Kidney tubule cell (primary cell): ENCODE measurements at regions not wholly inside any gene's neighbourhood (a gene's known extent, or its start where the extent isn't known, plus 50 kb on each side); places are given as distances from the start of the nearest gene placed in this dataset.

ENCODE experiments used
- DNase-seq: peaks from one replicate; pipeline ENCODE4 v3.0.0-alpha.2; 2018; ENCODE audit warnings: low spot score

DNA sequence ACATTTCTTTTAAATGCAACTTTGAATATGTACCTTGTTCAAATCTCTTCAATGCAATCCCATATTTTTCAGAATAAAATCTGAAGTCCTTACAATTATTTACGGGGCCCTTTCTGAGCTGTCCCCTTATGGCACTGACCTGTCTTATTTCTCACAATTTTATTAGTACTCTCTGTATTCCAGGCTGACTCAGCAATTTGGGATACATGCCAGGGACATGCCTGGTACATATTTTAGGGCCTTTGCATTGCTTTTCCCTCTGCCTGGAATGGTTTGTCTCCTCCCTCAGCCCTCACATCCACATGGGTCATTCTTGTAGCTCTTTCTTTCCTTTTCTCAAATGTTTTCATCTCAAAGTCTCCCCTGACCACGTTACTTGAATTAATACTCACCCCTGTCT, 172.2 kb upstream of the TECRL start:
- DNase-seq, result peak; percentile 13

DNA sequence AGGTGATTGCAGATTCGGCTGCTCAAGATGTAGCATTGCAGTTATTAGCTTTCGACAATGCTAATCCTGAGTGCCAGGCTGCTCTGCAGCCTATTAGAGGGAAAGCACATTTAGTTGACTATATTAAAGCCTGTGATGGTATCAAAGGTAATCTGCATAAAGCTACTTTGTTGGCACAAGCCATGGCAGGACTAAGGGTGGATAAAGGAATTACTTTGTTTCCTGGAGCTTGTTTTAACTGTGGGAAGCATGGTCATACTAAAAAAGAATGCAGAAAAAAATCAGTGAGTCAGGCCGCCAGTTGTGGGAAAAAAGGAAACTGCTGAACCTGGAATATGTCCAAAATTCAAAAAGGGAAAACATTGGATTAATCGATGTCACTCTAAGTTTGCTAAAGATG, 154.9 kb upstream of the TECRL start:
- DNase-seq, result no peak

DNA sequence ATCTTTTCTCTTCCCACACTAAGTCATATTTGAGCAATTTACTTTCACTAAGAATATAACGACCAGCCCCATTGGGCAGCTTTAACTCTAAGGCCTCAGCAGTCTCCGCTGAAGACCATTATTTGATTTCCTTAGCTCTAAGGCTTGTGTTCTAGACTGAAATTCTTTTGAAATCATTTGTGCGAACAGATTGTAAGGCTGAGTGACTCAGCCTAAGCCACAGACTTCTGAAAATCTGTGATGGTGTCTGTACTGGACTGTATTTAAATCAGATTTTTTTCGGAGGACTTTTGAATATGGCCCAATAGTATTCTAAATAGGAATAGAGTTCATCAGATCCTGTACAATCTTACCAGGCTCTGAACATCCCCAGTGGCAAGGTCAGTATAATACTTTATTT, 150.3 kb upstream of the TECRL start:
- no peak for DNase-seq

DNA sequence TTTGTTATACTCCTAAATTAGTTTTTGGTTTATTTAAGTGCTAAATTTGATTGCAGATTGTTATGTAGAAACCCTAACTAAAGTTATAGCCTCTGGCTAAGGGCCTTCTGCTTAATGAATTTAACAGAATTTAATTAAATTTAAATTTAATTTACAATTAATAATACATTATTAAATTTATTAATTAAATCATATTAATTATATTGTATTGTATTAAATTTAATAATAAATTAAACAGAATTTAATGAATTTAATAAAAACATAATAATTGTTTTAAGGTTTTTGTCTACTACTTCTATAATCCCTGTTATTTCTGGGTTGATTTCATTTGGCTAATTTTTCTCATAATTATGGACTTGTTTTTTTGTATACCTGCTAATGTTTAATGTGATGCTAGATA, 141.9 kb upstream of the TECRL start:
- DNase-seq, result no peak

DNA sequence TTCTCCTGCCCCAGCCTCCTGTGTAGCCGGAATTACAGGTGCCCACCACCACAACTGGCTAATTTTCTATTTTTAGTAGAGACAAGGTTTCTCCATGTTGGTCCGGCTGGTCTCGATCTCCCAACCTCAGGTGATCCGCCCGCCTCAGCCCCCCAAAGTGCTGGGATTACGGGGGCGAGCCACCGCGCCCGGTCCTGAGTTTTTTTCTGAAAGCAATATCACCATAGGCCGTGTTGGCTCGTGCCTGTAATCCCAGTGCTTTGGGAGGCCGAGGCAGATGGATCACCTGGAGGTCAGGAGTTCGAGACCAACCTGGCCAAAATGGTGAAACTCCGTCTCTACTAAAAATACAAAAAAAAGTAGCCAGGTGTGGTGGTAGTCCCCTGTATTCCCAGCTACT, 136.3 kb upstream of the TECRL start:
- no peak for DNase-seq

DNA sequence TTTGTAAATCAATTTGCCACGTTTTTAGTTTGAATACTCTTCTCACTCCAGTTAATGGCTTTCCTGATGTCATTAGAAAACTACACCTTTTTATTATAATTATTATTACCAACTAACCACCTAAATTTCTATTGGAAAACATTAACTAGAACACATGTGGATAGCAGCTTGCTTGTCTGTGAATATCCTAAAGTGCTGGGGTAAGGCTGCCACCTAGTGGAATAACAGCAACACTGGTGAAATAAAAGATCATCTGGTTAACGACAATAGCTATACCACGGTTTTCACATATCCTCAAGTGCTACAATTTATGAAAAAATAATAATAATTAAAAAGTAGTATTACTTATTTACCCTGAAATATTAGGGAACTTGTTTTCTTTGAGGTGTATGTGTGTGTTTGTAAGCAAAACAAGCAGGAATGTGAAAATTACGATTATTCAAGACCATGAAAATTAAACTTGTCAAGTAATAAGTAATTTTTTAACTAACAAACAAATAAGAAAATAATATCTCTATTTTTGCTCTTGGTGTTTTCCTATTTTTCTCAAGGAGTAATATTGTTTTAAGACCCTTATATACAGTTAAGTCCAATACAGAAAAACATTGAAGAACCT, 130.1 kb upstream of the TECRL start:
- peak; percentile 63 for DNase-seq

DNA sequence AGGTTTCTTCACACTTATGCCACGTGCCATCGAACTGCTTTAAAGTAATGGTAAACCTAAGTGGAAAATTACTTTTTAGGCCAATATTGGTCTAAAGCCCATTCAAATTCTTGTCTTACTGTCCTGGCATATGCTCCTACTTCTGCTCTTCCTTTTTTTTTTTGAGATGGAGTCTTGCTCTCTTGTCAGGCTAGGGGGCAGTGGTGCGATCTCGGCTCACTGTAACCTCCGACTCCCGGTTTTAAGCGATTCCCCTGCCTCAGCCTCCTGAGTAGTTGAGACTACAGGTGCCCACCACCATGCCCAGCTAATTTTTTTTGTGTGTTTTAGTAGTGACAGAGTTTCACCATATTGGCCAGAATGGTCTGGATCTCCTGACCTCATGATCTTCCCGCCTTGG, 129.0 kb upstream of the TECRL start:
- DNase-seq, result no peak

DNA sequence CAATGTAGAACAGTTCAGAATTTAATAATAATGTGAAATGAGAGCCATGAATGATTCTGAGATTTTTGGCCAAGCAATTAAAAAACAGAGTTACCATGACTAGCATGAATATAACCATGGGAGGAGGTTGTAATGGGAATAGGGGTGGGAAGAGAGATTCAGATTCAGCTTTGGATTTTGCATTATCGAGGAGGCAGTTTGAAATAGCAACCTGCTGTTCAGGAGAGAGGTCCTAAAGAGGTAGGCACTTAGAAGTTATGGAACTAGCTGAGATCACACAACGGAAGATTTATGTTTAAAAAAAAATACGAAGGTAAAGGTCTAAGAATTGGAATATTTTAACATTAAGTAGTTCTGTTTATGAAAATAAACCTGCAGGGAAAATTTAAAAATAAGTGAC, 124.4 kb upstream of the TECRL start:
- DNase-seq, result no peak

DNA sequence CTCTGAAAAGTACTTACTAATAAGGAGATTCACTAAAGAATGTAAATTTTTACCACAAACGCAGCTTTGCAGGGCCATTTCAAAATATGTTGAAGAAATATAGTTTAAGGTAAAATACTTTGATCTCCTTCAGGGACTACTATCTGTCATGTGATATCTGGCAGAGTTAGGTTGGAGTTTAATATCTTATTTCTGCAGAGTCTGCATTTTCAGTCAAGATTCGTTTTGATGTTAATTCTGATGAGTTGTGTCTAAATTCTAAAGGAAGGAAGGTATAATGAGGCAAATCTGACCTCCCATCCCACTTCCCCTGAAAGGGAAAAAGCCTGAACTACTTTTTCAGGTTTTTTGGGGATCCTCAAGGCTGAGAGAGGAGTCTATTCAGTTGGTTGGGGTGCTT, 123.9 kb upstream of the TECRL start:
- DNase-seq, result no peak

DNA sequence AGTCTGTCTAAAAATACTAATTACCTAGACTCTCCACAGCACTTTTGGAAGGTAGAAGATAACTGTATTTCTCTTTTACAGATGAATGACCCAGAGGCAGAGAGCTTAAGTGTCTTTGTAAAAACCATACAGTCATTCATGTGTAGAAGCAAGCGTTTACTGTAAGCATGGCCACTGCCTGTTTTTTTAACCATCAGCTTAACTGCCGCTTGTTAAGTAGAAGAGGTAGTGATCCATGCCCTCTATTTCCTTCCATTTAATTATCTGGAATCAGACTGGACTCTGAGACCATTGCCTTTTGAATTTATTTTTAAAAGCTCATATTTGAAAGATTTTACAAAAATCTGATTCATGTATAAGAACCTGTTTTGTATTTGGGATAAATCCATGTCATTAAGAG, 111.2 kb upstream of the TECRL start:
- DNase-seq, result no peak

DNA sequence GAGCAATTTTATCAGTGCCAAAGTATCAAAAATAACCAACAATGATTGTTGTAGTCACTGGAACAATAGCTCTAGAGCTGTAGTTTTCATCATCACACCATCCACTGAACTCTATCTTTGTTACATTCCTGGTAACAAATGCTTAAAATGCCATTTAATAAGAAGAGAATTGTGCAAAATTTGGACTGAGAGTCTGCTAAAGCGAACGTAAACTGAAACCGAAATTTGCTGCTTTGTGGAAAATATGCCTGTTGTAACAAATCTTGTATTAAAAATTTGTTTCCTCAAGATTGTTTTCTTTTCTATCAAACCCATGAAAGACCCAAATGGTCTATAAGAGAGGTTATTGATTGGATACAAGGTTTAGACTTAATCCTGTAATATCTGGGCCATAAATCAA, 109.3 kb upstream of the TECRL start:
- no peak for DNase-seq

DNA sequence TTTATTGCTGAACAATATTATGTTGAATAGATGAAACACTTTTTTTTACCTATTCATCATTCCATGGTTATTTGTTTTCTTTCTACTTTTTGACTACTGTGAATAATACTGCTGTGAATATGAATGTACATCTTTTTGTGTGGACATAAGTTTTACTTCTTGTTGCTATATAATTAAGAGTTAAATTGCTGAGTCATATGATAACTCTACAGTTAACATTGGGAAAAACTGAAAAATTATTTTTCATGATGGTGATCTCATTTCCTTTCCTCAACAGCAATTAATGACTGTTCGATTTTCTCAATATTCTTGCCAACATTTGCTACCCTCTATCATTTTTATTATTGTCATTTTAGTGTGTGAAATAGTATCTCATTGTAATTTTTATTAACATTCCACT, 106.9 kb upstream of the TECRL start:
- DNase-seq, result no peak

DNA sequence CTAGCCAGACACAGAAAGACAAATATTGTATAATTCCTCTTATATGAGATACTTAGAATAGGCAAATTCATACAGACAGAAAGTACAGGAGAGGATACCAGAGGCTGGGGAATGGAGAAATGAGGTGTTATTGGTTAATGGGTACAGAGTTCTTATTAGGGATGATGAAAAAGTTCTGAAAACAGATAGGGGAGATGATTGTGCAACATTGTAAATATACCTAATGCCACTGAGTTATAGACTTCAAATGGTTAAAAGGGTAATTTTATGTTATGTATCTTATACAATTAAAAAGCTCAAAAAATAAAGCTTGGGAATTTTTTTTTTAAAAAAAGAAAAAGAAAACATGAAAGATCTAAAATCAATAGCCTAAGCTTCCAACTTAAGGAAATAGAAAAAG, 98.8 kb upstream of the TECRL start:
- no peak for DNase-seq

DNA sequence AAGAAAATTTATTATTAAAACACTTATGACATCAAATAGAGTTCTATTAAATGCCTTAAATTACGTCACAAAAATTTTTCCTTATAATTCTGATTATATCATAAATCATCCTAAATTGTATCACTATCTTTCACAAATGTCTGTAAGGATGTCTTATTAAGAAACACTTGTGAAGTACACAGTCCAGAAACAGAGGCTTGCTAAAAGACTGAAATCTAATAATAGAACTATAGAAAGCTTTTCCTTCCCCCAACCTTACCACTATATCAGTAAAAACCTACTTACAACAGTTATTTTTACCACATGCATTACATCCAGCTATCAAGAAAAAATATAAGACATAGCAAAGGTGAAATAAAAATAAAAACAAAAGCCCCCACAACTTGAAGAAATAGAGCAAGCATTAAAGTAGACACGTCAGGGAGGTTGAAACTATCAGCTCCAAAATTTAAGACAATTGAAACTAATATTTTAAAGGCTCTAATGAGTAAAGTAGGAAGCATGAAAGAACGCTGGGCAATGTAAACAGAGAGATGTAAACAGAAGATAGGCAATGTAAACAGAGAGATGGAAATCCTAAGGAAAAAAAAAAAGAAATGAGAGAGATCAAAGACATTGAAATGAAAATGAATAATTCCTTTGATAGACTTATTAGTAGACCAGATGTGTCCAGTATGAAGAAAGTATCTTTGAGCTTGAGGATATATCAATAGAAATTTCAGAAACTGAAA, 94.9 kb upstream of the TECRL start:
- DNase-seq, result no peak

DNA sequence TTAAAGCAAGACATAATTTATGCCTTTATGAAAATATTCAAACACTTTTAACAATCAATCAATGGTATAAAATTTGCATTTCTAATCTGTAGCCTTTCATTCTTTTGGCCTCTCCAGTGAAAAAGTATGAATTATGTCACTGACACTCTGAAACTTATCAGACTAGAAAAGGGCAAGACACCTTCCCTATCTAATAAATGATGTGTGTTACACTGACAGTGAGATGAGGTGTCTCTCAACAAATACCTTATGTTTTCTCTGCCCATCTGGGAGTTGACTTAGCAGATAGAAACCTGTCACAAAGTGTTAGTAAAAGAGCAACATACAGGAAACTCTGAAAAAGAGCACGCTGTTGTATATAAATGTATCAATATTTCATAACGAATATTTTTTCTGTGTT, 94.2 kb upstream of the TECRL start:
- no peak for DNase-seq

DNA sequence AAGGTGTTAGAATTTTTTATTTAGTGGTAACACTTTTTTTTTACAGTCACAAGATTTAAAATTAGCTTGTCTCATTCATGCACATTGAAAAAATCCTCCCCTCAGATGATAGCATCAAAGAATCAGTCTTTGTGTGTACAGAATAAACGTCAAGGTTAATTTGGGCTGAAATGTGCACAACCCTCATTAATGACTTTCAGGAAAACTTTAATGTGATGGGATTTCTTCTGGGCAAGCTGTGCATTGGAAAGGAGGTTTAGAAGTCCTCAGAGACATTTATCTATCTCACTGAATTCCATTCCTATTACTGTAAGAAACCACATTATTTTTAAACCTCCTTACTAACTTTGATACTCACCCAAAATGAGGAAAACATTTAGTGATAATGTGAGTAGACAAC, 88.2 kb upstream of the TECRL start:
- DNase-seq, result no peak

DNA sequence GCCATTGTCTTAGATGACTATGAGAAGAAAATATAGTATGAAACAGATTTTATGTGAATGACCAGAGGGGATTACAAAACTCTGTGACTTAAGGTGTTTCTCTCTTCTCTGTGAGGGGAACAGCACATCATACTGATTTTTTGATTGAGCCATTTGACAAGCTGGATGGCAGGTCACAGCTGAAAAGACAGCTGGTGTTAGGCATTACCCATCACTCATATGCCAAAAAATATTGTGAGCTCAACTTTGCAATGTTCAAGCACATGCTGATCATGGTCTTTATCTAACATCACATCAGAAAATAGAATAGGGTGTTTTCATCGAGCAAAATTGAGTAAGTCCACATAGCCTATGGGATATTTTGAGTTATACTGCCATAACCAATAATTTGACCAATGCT, 86.7 kb upstream of the TECRL start:
- DNase-seq, result no peak

DNA sequence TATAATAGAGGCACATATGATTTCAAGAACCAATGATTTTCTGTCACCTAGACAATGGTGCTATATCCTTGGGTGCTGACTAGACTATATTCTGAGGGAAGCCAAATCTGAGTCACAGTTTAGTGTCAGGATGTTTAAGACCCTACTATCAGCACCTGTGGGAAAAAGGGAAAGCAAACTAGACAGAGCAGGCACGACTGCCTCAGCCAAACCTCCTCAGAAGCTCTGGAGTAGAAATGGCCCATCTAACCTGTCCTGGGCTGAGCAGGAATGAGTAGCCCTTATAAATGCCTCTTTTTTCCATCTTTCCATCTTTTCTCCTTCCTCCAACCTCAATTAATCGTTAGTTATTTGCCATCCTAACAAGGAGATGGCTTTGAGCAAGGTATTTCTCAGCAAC, 80.4 kb upstream of the TECRL start:
- DNase-seq, result no peak

DNA sequence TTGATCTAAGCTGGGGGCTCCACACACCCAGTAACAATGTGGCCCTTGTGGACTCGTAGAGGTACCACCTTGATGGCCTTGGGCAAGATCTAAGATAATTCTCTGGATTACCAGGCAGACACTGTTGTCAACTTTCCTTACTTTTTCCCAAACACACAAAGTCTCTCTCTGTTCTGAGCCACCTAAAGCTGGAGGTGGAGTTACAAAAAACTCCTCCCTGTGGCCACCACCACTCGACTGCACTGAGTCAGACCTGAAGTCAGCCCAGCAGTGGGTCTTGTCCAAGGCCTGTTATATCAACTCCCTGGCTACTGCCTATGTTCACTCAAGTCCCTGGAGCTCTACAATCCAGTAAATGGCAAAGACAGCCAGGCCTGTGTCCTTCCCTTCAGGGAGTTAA, 70.1 kb upstream of the TECRL start:
- no peak for DNase-seq

DNA sequence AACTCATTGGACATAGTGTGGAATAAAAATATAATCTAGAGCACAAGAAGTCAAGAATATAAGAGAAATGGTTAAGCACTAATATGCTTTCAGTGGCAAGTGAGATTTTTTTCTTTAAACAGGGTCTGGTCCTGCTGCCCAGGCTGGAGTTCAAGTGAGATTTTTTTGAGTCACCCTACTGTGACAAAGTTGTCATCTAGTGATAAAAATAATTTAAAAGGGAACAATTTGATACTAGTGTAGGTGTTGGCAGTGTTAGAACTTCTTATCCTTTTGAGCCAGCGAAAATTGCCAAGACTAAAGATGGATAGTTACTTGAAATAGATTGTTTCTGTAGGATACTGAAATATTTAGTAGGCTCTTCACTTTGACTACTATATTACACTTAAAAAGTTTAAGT, 67.9 kb upstream of the TECRL start:
- no peak for DNase-seq

DNA sequence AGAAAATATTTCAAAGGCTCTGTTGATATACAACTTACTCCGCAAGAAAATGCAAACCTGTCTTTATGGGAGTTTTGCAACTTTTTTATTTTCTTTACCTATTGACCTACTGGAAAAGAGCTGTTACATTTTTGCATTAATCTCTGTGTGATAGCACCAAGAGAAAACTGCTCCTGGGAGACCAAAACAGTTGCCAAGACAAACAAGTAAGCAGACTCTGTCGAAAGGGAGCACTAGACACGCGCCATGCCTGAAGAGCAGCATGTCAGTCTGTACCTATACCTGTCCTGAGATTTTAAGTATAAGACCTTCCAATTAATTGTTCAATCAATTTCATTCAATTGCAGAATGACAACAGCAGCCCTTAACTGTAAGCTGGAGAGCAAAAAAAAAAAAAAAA, 56.0 kb upstream of the TECRL start:
- no peak for DNase-seq

DNA sequence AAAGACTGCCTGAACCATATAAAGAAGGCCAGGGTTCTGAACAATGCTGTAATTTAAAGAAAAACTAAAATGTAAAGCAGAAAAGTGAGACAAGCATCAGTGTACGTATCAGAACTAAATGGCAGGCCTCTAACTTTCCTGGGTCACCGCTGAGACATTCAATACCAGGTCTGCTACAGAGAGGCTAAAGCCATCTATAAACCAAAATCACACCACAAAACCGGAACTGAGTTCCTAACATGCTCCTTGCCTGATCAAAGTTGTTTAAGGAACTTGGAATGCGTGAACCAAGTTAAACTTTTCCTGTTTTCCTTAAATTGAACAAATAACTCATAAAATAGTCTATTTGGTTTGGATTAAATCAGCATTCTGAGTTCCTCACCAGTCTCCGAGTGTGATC, 55.3 kb upstream of the TECRL start:
- no peak for DNase-seq
